H9 (cell line): ENCODE measurements at regions not wholly inside any gene's neighbourhood (a gene's known extent, or its start where the extent isn't known, plus 50 kb on each side); places are given as distances from the start of the nearest gene placed in this dataset.

Experiments used
- DNase-seq: peaks from one replicate; pipeline ENCODE4 v3.0.0-alpha.2; 2017
- H2AFZ ChIP-seq: one replicate; pipeline ENCODE4 v1.6.1; 2013; ENCODE audit warnings: mild to moderate bottlenecking, low read length, control low read depth, moderate library complexity
- H2AK5ac ChIP-seq: 2 replicates; pipeline ENCODE4 v1.6.1; 2013; ENCODE audit warnings: low read length, control low read depth, mixed read lengths; ENCODE audit not compliant: insufficient read length
- H2BK120ac ChIP-seq: one replicate; pipeline ENCODE4 v1.6.1; 2013; ENCODE audit warnings: low read depth, mild to moderate bottlenecking, low read length, control low read depth, inconsistent platforms; ENCODE audit not compliant: poor library complexity, severe bottlenecking
- H2BK12ac ChIP-seq: 2 replicates; pipeline ENCODE4 v1.6.1; 2013; ENCODE audit warnings: low read length, control low read depth, mixed read lengths, low read depth; ENCODE audit not compliant: insufficient read length
- H2BK15ac ChIP-seq: 2 replicates; pipeline ENCODE4 v1.6.1; 2013; ENCODE audit warnings: low read depth, low read length, control low read depth
- H2BK20ac ChIP-seq: one replicate; pipeline ENCODE4 v1.6.1; 2013; ENCODE audit warnings: low read depth, mild to moderate bottlenecking, low read length, control low read depth, inconsistent platforms; ENCODE audit not compliant: poor library complexity, severe bottlenecking
- H2BK5ac ChIP-seq: 2 replicates; pipeline ENCODE4 v1.6.1; 2013; ENCODE audit warnings: low read length, control low read depth, mixed read lengths; ENCODE audit not compliant: insufficient read length
- H3K14ac ChIP-seq: 2 replicates; pipeline ENCODE4 v1.6.1; 2013; ENCODE audit warnings: low read length, control low read depth; ENCODE audit not compliant: insufficient read depth
- H3K18ac ChIP-seq: 2 replicates; pipeline ENCODE4 v1.6.1; 2013; ENCODE audit warnings: low read depth, mild to moderate bottlenecking, mixed read lengths, low read length, control low read depth; ENCODE audit not compliant: insufficient read length
- H3K23ac ChIP-seq: 2 replicates; pipeline ENCODE4 v1.6.1; 2013; ENCODE audit warnings: low read length, control low read depth, mixed read lengths, low read depth; ENCODE audit not compliant: insufficient read length
- H3K23me2 ChIP-seq: 2 replicates; pipeline ENCODE4 v1.6.1; 2013; ENCODE audit warnings: low read depth, mild to moderate bottlenecking, mixed read lengths, low read length, control low read depth; ENCODE audit not compliant: insufficient read length, poor library complexity, severe bottlenecking
- H3K27ac ChIP-seq: 2 replicates; pipeline ENCODE4 v1.5.1; 2013; ENCODE audit warnings: low read length, control low read depth, mixed read lengths, low read depth; ENCODE audit not compliant: insufficient read length
- H3K27me3 ChIP-seq: 2 replicates; pipeline ENCODE4 v1.6.1; 2013; ENCODE audit warnings: low read length, control low read depth, inconsistent platforms; ENCODE audit not compliant: insufficient read depth
- H3K4ac ChIP-seq: 2 replicates; pipeline ENCODE4 v1.6.1; 2013; ENCODE audit warnings: low read depth, mild to moderate bottlenecking, control low read depth, inconsistent platforms, low read length, moderate library complexity
- H3K4me1 ChIP-seq: 2 replicates; pipeline ENCODE4 v1.6.1; 2013; ENCODE audit warnings: low read length, control low read depth, inconsistent platforms; ENCODE audit not compliant: insufficient read depth
- H3K4me2 ChIP-seq: 2 replicates; pipeline ENCODE4 v1.6.1; 2013; ENCODE audit warnings: low read length, control low read depth, mixed read lengths; ENCODE audit not compliant: insufficient read length, insufficient read depth
- H3K56ac ChIP-seq: 2 replicates; pipeline ENCODE4 v1.6.1; 2013; ENCODE audit warnings: low read depth, mild to moderate bottlenecking, mixed read lengths, low read length, control low read depth; ENCODE audit not compliant: insufficient read length
- H3K79me1 ChIP-seq: 2 replicates; pipeline ENCODE4 v1.6.1; 2013; ENCODE audit warnings: low read depth, mild to moderate bottlenecking, moderate library complexity, low read length, control low read depth, inconsistent platforms; ENCODE audit not compliant: insufficient read depth, poor library complexity, severe bottlenecking
- H3K79me2 ChIP-seq: 2 replicates; pipeline ENCODE4 v1.6.1; 2013; ENCODE audit warnings: low read length, control low read depth, inconsistent platforms; ENCODE audit not compliant: insufficient read depth
- H3K9ac ChIP-seq: 2 replicates; pipeline ENCODE4 v1.6.1; 2013; ENCODE audit warnings: low read length, control low read depth, mixed read lengths; ENCODE audit not compliant: insufficient read length; ENCODE audit errors: extremely low read depth
- H3K9me3 ChIP-seq: one replicate; pipeline ENCODE4 v1.6.1; 2013; ENCODE audit warnings: low read depth, low read length, inconsistent platforms; ENCODE audit not compliant: control insufficient read depth
- H3T11ph ChIP-seq: one replicate; pipeline ENCODE4 v1.6.1; 2013; ENCODE audit warnings: mild to moderate bottlenecking, low read length, control low read depth, inconsistent platforms
- H4K20me1 ChIP-seq: one replicate; pipeline ENCODE4 v1.6.1; 2013; ENCODE audit not compliant: control insufficient read depth, insufficient read length, insufficient read depth
- H4K5ac ChIP-seq: 2 replicates; pipeline ENCODE4 v1.6.1; 2013; ENCODE audit warnings: low read depth, mild to moderate bottlenecking, mixed read lengths, low read length, control low read depth; ENCODE audit not compliant: insufficient read length
- H4K8ac ChIP-seq: replicated peaks from 2 replicates; pipeline ENCODE4 v1.6.1; 2013; ENCODE audit warnings: low read length, control low read depth, mixed read lengths, low read depth; ENCODE audit not compliant: insufficient read length
- H4K91ac ChIP-seq: 2 replicates; pipeline ENCODE4 v1.6.1; 2013; ENCODE audit warnings: low read depth, mild to moderate bottlenecking, moderate library complexity, mixed read lengths, low read length, control low read depth; ENCODE audit not compliant: insufficient read length
- H3K27ac Mint-ChIP-seq, 3 experiments: 2 replicates in 2 of 3; 3 replicates in 1 of 3; pipeline ENCODE4 v1.8.0; 2020 to 2021; ENCODE audit warnings: mixed read lengths in 3 of 3, mild to moderate bottlenecking in 1 of 3, moderate library complexity in 1 of 3
- H3K27me3 Mint-ChIP-seq: 2 replicates; pipeline ENCODE4 v1.8.0; 2021; ENCODE audit warnings: low read depth, mild to moderate bottlenecking, moderate library complexity, mixed read lengths
- H3K36me3 Mint-ChIP-seq, 3 experiments: 2 replicates in 2 of 3; 3 replicates in 1 of 3; pipeline ENCODE4 v1.8.0; 2020 to 2021; ENCODE audit warnings: low read depth in 3 of 3, mixed read lengths in 3 of 3; ENCODE audit not compliant: insufficient read depth in 1 of 3
- H3K4me1 Mint-ChIP-seq, 2 experiments: 2 replicates each; pipeline ENCODE4 v1.8.0; 2020; ENCODE audit warnings: mixed read lengths in 2 of 2
- H3K4me3 Mint-ChIP-seq, 2 experiments: 2 replicates in 1 of 2; 3 replicates in 1 of 2; pipeline ENCODE4 v1.8.0; 2020 to 2021; ENCODE audit warnings: mild to moderate bottlenecking in 2 of 2, mixed read lengths in 2 of 2, moderate library complexity in 1 of 2
- H3K9me3 Mint-ChIP-seq, 2 experiments: 2 replicates in 1 of 2; 3 replicates in 1 of 2; pipeline ENCODE4 v1.8.0; 2020; ENCODE audit warnings: mild to moderate bottlenecking in 2 of 2, mixed read lengths in 2 of 2, moderate library complexity in 1 of 2
- CTCF ChIP-seq: fragments of 200-600 bp; sonication (generic); conservative IDR thresholded peaks from 3 replicates; pipeline ENCODE4 v1.8.0; 2021; ENCODE audit warnings: antibody characterized with exemption, mild to moderate bottlenecking
- WGBS: extraction: QIAGEN DNeasy Blood & Tissue Kit; methylation state at CpG from one replicate; pipeline ENCODE4 v1.1.7; 2013; ENCODE audit warnings: missing lambda C conversion rate, low lambda C conversion rate, mixed read lengths; ENCODE audit not compliant: insufficient read length; ENCODE audit errors: extremely low coverage; 5-methylcytosine and 5-hydroxymethylcytosine counted together

GRCh38 chr7:98555403-98555802 lies 61.7 kb upstream of the NPTX2 start:
- Histone ChIP-seq H3K4me2 (no peak overlapping the region), H2BK12ac (no peak overlapping the region), H2BK15ac (no peak overlapping the region), H2BK20ac (no peak overlapping the region), H3K18ac (no peak overlapping the region), H2AFZ (no peak overlapping the region), H4K91ac (no peak overlapping the region), H4K20me1 (no peaks in the 10 kb centered on the region), H3K56ac (no peak overlapping the region), H3K79me2 (no peaks in the 10 kb centered on the region), H4K8ac (no peak overlapping the region), H3K79me1 (no peaks in the 10 kb centered on the region), H3K27ac (no peak overlapping the region), H3K23me2 (no peaks in the 10 kb centered on the region), H3K9me3 (no peaks in the 10 kb centered on the region), H3K14ac (no peak overlapping the region), H2AK5ac (no peak overlapping the region), H3K9ac (no peak overlapping the region), H2BK5ac (no peak overlapping the region), H3K4ac (no peak overlapping the region), H2BK120ac (no peak overlapping the region), H3T11ph (no peak overlapping the region), H3K4me1 (no peaks in the 10 kb centered on the region), H3K23ac (no peak overlapping the region), H3K27me3 (no peaks in the 10 kb centered on the region), H4K5ac (no peak overlapping the region)
- no peak for DNase-seq
- Mint-ChIP-seq H3K9me3 (peaks cover 32 to 36% of the 10 kb centered on the region in 2 experiments), H3K4me1 (peaks cover 0 to 6% of the 10 kb centered on the region in 2 experiments; a peak in 2 of 4 replicates), H3K36me3 (peaks cover 2 to 17% (median 4%) of the 10 kb centered on the region in 3 experiments; a peak in 5 of 7 replicates), H3K27me3 (peaks cover 12% of the 10 kb centered on the region), H3K4me3 (no peak overlapping the region), H3K27ac (no peak overlapping the region)
- no CpG with 5 or more reads among the region's 3 CpGs for WGBS
- TF ChIP-seq CTCF, result no peak
